IMR-90 (cell line): ENCODE measurements at regions not wholly inside any gene's neighbourhood (a gene's known extent, or its start where the extent isn't known, plus 50 kb on each side); places are given as distances from the start of the nearest gene placed in this dataset.

Experiments
- CHD1 ChIP-seq: IDR thresholded peaks from 2 replicates; pipeline ENCODE4 v1.6.1; 2012; ENCODE audit warnings: low read depth, low read length, improper control_type of control experiment
- MAFK ChIP-seq: IDR thresholded peaks from 2 replicates; pipeline ENCODE4 v1.6.1; 2012; ENCODE audit warnings: low read depth, low read length, improper control_type of control experiment
- MXI1 ChIP-seq: IDR thresholded peaks from 2 replicates; pipeline ENCODE4 v1.6.1; 2012; ENCODE audit warnings: low read depth, mild to moderate bottlenecking, low read length, moderate library complexity, borderline replicate concordance
- POLR2A ChIP-seq: IDR thresholded peaks from 2 replicates; pipeline ENCODE4 v1.6.1; 2012; ENCODE audit warnings: mild to moderate bottlenecking, low read depth, low read length
- RAD21 ChIP-seq: IDR thresholded peaks from 2 replicates; pipeline ENCODE4 v1.6.1; 2012; ENCODE audit warnings: low read length, improper control_type of control experiment
- RFX5 ChIP-seq: IDR thresholded peaks from 2 replicates; pipeline ENCODE4 v1.8.0; 2012; ENCODE audit warnings: low read depth, mild to moderate bottlenecking, low read length, moderate library complexity
- TF ChIP-seq, protein P1 (sequence below): conservative IDR thresholded peaks from 2 replicates; pipeline ENCODE4 v1.5.1; 2012; ENCODE audit warnings: mild to moderate bottlenecking, low read depth, low read length, improper control_type of control experiment
- TF ChIP-seq, protein P2 (sequence below): fragments of 150-350 bp; IDR thresholded peaks from 2 replicates; pipeline ENCODE4 v1.6.1; 2017; ENCODE audit warnings: mild to moderate bottlenecking, antibody characterized with exemption, low read length, low read depth

DNA sequence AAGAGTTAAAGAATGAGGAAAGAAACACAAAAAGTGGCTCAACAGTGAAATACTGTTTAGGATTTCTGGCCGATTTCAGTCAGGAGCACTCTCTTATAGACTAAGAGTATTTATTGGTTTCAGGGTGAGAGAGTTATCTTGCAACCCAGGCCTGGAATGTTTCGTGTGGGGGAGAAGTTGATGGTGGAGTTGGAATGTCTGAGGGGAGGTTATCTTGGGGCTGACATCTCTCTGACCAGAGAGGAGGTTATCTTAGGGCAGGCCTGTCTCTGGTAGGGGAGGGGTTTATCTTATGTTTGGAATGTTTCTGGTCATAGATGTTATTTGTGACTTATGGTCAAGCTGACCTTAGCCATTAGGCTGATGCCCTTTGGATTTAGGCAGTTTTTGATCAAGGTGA is 80.3 kb downstream of the HTR1B start:
- no peak for TF ChIP-seq MXI1
- no peak for TF ChIP-seq POLR2A
- TF ChIP-seq, protein P1, sequence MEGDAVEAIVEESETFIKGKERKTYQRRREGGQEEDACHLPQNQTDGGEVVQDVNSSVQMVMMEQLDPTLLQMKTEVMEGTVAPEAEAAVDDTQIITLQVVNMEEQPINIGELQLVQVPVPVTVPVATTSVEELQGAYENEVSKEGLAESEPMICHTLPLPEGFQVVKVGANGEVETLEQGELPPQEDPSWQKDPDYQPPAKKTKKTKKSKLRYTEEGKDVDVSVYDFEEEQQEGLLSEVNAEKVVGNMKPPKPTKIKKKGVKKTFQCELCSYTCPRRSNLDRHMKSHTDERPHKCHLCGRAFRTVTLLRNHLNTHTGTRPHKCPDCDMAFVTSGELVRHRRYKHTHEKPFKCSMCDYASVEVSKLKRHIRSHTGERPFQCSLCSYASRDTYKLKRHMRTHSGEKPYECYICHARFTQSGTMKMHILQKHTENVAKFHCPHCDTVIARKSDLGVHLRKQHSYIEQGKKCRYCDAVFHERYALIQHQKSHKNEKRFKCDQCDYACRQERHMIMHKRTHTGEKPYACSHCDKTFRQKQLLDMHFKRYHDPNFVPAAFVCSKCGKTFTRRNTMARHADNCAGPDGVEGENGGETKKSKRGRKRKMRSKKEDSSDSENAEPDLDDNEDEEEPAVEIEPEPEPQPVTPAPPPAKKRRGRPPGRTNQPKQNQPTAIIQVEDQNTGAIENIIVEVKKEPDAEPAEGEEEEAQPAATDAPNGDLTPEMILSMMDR: no peak
- no peak for TF ChIP-seq MAFK
- TF ChIP-seq RAD21: no peak
- TF ChIP-seq, protein P2, sequence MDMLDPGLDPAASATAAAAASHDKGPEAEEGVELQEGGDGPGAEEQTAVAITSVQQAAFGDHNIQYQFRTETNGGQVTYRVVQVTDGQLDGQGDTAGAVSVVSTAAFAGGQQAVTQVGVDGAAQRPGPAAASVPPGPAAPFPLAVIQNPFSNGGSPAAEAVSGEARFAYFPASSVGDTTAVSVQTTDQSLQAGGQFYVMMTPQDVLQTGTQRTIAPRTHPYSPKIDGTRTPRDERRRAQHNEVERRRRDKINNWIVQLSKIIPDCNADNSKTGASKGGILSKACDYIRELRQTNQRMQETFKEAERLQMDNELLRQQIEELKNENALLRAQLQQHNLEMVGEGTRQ: no peak
- TF ChIP-seq CHD1: no peak
- no peak for TF ChIP-seq RFX5
